Inferior parietal cortex (tissue), 1 donor: ENCODE measurements at regions not wholly inside any gene's neighbourhood (a gene's known extent, or its start where the extent isn't known, plus 50 kb on each side); places are given as distances from the start of the nearest gene placed in this dataset.
"Not testable (repeated sequence)": the region's sequence is repeated elsewhere in the genome, so short reads cannot be mapped to it uniquely, and the experiment has no call there.

Experiments
- DNase-seq: peaks from one replicate; pipeline ENCODE4 v3.0.0-alpha.2; 2016; ENCODE audit errors: extremely low spot score

DNA sequence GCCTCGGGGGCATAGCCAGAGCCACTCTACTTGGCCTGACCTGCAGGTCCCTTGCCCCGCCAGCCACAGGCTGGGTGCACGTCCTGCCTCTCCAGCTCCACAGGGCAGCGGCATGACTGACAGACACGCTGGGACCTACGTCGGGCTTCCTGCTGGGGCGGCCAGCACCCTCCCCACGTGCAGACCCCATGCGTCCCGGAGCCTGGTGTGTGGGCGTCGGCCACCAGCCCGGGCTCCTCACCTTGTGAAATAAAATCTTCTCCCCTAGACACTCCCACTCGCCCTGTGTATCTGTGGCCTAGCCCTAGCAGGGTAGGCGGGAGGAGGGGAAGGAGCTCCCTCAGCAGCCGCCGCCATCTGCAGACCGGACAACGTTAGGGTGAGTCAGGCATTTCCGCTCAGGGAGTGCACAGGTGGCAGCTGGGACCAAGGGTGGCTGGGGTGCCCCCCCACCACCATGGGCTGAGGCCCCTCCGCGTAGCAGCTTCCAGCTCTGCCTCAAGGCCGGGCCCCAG, 119.5 kb downstream of the IGLL1 start:
- DNase-seq, result not testable (repeated sequence)

DNA sequence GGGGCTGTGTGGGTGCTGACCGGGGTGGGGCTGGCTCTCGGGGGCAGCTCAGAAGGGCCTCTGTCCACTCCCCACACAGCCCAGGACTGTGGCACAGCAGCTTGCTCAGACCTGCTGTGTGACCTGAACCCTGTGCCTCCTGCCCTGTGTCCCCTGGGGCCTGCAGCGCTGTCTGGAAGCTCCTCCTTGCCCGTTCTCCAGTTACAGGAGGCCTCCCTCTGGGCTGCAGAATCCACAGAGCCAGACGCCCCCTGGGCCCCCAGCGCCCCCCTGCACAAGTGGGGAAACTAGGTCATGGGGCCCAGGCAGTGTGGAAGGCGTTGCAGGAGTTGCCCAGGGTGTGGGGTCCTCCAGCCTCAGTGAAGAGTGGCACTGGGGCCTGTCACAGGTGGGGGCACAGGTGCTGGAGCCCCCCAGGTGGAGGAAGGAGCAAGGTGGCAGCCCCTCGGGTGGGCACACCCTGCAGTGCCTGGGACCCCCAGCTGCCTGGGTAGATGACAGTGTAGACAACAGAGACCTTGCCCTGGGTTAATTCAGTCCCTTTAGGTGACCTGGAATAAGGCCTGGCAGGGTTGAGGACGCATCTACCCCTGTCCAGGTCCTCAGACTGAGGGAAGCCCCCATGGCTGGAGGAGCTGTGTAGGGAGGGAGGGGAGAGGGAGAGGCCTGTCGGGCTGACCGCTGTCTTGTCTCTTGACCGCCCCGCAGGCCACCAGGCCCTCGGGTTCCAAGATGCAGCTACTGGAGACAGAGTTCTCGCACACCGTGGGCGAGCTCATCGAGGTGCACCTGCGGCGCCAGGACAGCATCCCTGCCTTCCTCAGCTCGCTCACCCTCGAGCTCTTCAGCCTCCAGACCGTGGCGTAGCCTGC, 120.2 kb downstream of the IGLL1 start:
- not testable (repeated sequence) for DNase-seq

DNA sequence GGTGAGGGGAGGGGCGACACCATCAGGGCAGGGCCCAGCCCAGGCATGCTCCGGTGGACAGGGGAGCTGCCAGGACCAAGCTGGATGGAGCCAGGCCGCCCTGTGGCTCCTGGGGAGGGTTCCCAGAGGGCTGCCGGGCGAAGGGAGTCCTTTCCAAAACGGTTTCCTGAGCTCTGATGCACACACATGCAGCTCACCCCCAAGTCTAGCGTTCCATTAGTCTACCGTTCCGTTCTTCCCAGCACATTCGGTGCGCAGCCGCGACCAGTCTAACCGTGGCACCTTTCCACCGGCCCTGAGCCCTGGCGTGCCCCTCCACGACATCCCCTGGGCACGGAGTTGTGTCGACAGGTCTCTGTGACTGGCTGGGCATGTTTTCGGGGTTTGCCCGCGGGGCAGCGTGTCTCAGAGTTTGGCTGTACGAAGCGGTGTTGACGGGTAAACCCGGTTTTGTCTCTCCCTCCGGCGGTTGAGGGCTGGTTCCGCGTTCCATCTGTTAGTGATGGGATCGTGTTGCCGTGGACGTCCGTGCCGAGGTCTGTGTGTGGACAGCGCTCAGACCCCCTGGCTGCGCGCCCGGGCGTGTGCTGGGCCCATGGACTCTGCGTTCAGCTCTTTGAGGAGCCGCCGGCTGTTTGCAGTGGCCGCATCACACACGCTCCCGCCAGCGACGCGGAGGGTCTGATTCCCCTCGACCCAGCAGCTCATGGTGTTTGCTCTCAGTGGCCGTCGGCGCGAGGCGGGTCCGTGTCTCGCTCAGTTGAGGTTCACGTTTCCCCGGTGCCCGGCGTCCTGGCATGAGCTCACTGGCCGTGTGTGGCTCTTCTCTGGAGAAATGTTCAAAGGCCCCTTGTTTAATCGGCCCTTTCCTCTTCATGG, 121.2 kb downstream of the IGLL1 start:
- no peak for DNase-seq

DNA sequence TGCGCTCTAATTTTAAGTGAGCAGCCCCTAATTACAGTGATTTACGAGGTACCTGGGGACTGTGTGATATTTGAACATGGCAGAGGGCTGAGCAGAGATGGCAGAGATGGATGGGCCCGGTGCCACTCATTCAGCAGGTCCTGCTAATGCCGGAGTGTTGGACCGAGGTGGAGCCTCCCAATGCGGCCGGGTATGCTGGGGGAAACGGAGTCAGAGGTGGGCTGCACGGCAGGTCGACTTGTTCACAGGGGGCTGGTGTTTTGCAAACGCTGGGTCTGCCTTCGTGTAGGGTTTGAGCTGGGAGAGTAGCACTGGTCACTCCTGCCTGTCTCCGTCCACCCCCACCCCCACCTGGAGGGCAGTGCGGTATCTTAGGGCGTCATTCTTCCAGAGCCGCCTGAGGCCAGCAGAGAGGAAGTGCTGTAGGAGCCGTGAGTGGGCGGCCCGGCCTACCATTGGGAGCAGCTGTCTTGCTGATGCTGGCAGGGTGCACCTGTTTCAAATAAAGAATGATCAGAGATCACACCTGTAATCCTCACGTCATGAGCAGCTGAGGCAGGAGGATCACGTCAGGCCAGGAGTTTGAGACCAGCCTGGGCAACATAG, 122.6 kb downstream of the IGLL1 start:
- DNase-seq, result no peak

DNA sequence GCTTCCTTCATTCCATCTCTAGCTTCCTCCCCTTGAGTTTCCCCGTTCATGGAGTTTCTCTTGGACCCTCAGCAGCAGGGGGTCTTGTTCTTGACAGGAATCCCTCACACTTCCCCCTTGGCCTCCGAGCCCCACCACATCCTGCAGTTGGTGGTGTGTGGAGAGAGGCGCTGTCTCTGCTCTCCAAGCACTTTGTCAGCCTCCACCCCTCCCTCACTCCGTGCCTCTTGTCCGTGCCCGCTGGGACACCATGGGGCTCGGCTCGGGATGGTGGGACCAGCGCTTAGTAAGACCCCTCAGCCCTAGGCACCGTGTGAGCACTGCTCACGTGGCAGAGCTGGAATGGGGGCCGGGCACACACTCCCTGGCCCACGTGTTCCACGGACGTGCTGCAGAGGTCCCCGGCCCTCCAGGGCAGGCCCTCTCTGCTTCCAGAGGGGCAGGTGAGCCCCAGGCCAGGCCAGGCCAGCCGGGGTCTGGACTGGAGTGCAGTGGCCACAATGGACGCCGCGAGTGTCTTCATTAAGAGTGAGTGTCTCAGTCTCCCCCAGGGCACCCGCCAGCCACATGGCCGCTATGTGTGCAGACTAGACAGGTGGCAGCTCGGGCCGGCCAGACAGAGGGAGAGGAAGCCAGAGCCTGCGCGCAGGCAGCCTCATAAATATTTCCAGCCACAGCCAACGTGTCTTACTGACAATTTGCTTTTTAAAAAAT, 123.3 kb downstream of the IGLL1 start:
- DNase-seq, result not testable (repeated sequence)

GRCh38 chr22:23454345-23454744, 125.7 kb downstream of the IGLL1 start:
- not testable (repeated sequence) for DNase-seq

DNA sequence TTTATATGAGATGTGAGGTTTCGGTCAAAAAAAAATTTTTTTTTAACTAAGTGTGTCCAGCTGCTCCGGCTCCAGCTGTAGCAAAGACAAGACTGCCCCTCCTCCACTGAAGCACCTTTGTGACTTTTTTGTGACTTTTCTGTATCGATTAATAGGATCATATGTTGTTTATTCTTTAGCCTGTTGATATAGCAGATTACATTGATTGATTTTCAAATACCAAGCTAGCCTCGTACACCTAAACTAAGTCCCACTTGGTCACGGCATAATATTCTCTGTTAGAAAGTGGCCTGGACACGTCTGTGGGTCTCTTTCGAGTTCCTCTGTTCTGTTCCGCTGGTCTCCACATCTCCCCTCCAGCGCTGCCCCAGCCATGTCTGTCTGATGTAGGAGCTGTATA, 126.8 kb downstream of the IGLL1 start:
- no peak for DNase-seq

GRCh38 chr22:23452231-23453010, 127.7 kb downstream of the IGLL1 start:
- no peak for DNase-seq

DNA sequence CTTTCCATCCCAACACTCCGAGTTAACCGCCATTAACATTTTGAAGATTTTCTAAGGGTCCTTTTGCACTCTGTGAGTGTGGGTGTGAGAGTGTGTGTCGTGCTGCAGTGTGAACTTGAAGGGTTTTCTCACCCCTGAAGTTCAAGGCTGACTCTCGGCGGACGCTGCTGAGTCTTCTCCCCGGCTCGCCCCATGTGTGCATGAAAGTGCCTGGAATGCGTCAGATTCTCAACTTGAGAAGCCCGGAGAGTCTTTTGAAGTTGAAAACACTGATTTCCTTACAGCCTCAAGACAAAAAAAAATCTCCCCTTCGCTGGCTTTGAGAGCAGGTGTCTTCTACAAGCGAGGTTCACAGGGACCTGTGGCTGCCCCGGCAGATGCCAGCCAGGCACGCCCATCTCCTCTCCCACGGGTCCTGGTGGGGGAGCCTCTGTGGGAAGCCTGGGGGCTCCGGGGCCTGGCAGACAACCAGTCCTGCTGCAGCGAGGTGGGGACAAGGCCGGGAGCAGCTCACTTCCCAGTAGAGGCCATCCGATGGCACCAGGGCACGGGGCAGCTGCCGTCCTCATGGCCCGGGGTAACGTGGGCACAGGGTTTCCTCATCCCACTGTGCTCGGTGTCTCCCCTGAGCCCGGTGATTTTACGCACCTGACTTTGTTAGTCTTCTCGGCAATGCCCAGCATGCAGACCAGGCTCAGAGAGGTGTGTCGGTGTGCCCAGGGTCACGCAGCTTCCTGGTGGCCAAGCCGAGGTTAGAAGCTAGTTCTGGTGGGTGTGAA, 128.4 kb downstream of the IGLL1 start:
- DNase-seq, result not testable (repeated sequence)

DNA sequence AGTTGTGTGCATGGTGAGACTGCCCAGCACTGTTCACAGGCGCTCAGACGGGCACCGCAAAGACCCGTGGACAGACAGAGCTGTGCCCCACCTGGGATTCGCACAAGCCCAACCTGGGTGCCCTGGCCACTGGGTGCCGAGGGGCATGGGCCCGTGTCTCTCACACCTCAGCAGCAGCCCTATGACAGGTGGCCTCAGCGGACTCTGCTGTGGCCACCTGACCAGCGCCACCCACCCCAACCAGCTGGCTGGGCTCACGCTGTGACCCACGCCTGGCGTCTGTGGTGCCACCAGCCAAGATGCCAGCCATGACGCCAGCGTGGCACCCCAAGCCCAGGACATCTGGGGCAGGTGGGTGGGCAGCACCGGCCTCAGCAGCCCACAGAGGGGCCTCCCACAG, 129.3 kb downstream of the IGLL1 start:
- not testable (repeated sequence) for DNase-seq

- DNase-seq, result no peak
Observed at GRCh38 chr22:23450434-23450795, 129.7 kb downstream of the IGLL1 start.

GRCh38 chr22:23449748-23450433, 130.2 kb downstream of the IGLL1 start:
- not testable (repeated sequence) for DNase-seq

DNA sequence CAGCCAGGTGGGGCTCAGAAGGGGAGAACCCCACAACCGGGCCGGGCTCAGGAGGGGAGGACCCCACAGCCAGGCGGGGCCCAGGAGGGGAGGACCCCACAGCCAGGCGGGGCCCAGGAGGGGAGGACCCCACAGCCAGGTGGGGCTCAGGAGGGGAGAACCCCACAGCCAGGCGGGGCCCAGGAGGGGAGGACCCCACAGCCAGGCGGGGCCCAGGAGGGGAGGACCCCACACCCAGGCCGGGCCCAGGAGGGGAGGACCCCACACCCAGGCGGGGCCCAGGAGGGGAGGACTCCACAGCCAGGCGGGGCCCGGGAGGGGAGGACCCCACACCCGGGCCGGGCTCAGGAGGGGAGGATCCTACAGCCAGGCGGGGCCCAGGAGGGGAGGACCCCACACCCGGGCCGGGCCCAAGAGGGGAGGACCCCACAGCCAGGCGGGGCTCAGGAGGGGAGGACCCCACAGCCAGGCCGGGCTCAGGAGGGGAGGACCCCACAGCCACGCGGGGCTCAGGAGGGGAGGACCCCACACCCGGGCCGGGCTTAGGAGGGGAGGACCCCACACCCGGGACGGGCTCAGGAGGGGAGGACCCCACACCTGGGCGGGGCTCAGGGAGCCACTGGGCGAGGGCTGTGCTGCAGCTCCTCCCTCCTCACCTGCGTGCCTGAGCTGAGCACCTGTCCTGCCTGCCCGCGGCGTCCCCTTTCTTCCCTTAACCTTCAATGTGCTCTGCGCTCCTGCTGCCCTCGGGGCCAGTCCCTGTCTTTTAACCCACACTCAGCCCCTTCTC, 131.4 kb downstream of the IGLL1 start:
- not testable (repeated sequence) for DNase-seq

DNA sequence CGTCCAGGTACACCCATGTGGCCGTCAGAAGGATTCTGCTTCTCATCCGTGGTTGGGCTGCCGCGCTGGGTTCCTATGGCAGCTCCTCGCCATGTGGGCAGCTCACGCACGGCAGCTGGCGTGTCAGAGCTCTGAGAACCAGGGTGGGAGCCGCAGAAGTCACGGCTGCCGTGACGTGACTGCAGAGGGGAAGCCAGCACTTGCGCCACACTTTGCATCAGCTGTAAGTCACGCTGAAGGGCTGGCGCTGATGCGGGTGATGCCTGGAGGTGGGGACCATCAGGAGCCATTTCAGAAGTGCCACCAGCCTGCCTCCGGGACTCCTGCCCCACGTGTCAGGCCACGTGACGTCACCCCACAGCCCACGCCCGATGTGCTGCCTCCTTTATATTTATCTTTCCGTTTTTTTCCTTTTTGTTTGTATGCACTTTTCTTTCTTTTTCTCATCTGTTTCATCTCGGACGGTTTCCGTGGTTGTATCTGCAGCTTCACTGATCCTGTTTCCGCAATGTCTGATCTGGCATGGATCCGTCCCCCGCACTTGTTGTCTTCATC, 133.2 kb downstream of the IGLL1 start:
- no peak for DNase-seq

DNA sequence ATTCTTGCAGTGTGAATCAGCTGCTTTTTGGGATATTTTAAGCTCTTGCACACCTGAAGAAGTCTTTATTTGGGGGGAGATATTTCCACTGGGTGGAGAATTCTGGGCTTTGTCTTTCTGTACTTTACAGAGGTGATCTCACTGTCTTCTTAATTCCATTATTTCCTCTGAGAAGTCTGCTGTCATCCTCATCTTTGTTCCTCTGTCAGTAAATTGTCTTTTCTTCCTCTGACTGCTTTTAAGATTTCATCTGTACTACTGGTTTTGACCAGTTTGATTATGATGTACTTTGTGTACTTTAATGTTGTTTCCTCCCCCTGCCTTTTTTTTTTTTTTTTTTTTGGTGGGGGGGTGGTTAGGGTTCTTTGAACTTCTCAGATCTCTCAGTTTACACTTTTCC, 133.9 kb downstream of the IGLL1 start:
- not testable (repeated sequence) for DNase-seq

DNA sequence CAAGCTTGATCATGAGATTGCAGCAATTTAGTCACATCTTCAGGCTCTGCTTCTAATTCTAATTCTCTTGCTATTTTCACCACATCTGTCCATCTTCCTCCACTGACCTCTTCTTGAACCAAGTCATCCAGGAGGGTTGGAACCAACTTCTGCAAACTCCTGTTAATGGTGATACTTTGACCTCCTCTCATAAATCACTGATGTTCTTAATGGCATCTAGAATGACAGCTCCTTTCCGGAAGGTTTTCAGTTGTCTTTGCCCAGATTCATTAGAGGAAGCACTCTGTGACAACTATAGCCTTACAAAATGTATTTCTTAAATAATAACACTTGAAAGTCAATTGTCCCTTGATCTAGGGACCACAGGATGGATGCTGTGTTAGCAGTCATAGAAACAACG, 136.2 kb downstream of the IGLL1 start:
- DNase-seq, result not testable (repeated sequence)

DNA sequence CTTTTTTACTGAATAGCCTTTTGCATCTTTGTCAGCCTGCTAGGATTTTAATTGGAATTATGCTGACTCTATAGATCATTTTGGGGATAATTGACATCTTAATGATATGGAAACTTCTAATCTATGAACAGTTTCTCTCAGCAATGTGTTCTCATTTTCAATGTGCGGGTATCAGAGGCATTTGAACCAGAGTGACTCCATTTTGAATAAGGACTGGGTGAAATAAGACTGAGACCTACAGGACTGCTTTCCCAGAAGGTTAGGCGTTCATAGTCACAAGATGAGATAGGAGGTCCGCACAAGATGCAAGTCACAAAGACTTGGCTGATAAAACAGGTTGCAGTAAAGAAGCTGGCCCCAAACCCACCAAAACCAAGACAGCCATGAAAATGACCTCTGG, 140.5 kb downstream of the IGLL1 start:
- DNase-seq, result not testable (repeated sequence)

DNA sequence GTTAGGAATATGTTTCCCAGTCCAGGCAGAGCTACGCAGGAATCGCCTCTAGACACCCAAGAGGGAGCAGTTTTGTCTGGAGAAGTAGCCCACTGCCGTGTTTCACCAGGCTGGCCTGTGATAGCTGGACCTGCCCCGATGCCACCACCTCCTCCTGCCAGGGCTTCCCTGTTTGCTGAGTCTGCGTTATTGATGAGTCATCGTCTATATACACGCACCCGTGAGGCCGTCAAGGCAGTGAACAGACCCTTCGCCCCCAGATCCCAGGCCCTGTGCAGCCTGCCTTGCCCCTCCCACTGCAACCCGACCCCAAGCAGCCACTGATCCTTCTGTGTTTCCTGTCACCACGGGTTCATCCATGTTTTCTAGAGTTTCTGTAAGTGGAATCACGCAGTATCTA, 141.9 kb downstream of the IGLL1 start:
- no peak for DNase-seq
